GM12875 (cell line): ENCODE measurements at regions not wholly inside any gene's neighbourhood (a gene's known extent, or its start where the extent isn't known, plus 50 kb on each side); places are given as distances from the start of the nearest gene placed in this dataset.

Source experiments
- H3K4me3 ChIP-seq: one replicate; pipeline ENCODE4 v1.5.1; 2011; ENCODE audit warnings: low read depth, low read length, control low read depth
- TF ChIP-seq, protein P1 (sequence below): IDR thresholded peaks from 2 replicates; pipeline ENCODE4 v1.5.1; 2011; ENCODE audit warnings: low read depth, mild to moderate bottlenecking, control low read depth, inconsistent platforms, low read length, moderate library complexity, borderline replicate concordance; ENCODE audit not compliant: insufficient read depth

DNA sequence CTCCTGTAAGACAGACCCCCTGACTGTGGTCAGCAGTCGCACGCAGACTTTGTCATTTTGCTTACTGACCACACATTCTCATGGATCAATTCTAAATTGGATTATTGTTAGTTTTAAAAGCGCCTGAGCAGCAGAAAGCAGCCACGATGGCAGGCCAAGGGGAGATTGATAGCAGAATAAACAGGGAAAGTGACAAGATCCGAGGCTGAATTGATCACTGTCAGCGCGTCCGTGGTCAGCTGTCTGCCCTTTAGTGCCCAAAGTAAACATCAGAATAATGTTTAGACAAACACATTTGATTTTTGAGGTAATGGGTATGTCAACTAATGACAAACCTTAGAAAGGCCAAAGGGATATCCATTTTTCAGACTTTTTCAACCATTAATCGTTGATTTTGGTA lies 426.8 kb downstream of the SETD4 start:
- TF ChIP-seq, protein P1, sequence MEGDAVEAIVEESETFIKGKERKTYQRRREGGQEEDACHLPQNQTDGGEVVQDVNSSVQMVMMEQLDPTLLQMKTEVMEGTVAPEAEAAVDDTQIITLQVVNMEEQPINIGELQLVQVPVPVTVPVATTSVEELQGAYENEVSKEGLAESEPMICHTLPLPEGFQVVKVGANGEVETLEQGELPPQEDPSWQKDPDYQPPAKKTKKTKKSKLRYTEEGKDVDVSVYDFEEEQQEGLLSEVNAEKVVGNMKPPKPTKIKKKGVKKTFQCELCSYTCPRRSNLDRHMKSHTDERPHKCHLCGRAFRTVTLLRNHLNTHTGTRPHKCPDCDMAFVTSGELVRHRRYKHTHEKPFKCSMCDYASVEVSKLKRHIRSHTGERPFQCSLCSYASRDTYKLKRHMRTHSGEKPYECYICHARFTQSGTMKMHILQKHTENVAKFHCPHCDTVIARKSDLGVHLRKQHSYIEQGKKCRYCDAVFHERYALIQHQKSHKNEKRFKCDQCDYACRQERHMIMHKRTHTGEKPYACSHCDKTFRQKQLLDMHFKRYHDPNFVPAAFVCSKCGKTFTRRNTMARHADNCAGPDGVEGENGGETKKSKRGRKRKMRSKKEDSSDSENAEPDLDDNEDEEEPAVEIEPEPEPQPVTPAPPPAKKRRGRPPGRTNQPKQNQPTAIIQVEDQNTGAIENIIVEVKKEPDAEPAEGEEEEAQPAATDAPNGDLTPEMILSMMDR, result no peak

DNA sequence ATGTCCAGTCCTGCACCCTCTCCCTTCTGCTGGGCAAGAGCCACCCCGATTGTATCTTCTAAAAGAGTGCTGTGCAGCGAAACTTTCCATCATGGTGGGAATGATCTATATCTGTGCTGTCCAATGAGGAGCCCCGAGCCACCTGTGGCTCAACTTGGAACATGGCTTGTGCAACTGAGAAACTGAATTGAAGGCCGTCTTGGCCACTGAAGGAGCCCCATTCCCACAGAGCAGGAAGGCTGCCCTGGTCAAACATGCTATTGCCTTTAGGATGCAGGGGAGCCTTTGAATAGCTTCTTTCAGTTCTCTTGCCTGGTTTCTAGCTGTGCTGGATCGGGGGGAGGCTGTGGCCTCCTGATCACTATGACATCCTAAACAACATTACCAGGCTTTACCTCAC lies 427.6 kb downstream of the SETD4 start:
- no peak overlapping the region for H3K4me3 ChIP-seq
- TF ChIP-seq, protein P1, result no peak

More for the DNA sequence above, 426.8 kb downstream of the SETD4 start:
- H3K4me3 ChIP-seq, result no peak overlapping the region

DNA sequence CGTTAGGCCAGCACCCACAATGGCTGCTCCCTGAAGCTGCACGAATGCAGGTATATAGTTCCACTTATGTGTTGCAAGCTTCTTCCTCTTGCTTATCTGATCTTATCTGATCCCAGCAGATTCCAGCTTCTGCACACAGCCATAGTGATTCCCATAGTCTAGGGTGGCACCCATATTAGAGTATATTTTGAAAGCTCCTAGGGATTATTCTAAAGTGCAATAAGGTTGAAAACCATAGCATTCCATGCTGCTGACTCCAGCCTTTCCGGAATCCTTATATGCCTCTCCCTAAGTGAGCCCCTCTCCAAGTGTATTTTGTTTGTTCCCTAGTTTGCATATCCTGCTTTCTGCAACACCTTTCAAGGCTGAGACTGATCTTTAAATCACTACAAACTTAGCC lies 432.0 kb downstream of the SETD4 start:
- H3K4me3 ChIP-seq, result no peak overlapping the region
- TF ChIP-seq, protein P1, result no peak

DNA sequence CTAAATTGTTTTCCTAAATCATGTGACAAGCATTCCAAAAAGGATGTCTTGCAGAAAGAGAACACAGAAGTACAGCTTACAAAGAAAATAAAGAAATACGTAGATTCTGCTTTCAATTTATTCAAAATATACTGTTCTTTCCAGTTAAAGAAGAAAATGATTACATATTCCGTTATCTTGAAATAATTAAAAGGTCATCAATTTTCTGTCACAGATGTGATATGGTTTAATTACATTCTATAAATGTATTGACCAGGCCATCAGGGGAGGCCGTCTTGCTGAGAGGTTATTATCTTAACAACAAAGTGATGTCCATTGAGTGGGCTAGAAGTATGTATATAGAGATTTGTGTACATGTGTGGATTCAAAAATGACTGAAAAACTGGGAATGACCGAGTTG lies 432.9 kb downstream of the SETD4 start:
- TF ChIP-seq, protein P1, result no peak
- H3K4me3 ChIP-seq, result no peak overlapping the region

DNA sequence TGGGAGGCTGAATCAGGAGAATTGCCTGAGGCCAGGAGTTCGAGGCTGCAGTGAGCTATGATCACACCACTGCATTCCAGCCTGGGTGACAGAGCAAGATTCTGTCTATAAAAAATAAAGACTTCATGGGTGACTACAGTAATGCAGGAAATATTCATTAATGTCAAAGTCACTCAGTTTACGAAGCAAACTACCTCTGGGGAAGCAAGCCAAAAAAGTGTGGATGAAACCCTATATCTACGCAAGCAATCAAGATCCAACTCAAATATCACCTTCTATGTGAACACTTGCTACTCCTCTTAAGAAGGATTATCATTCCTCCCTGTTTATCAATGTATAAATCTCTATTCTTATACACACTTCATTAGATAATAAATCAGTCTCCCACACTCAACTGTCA lies 434.8 kb downstream of the SETD4 start:
- TF ChIP-seq, protein P1, result no peak
- H3K4me3 ChIP-seq, result no peak overlapping the region

DNA sequence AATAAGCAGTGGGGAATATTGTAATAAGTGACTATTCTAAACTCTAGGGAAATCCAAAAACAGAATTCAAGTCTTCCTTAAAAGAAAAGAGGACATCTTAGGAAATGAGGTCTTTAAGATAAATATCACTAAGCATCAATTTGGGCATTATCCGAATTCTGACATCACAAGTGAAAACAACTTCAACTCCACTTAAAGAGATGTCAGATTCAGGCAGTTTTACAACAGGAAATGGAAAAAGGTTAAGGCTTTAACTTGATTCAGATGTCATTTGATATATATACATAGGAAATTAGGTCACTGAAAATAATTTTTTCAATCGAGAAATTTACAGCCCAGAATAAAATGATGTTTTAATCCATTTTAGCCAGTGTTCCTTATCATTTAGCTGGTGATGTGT lies 435.4 kb downstream of the SETD4 start:
- TF ChIP-seq, protein P1, result no peak
- no peak overlapping the region for H3K4me3 ChIP-seq

DNA sequence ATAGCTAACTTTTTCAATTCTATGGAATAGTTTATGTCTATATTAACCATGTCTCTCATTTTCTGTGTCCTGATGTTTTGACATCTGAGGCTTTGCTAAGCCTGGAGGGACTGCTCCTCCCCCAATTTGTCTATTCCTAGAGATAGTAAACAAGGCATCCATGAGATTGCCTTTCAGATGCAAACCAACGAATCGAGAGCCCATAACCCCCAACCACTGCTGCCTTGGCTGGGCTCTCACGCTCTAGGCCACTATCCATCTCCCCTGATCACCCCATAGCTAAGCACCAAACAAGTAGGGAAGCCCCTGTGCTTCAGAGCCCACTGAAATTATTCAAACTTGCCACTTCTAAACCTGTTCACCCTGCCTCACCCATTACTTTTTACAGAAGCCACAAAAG lies 437.7 kb downstream of the SETD4 start:
- no peak overlapping the region for H3K4me3 ChIP-seq
- TF ChIP-seq, protein P1, result no peak
